SIG-M5 treated with dmso at 0.1 percent for 504 hours (cell line): ENCODE measurements at regions not wholly inside any gene's neighbourhood (a gene's known extent, or its start where the extent isn't known, plus 50 kb on each side); places are given as distances from the start of the nearest gene placed in this dataset.

Source experiments
- DNase-seq: peaks from one replicate; lab custom pipeline; 2025; ENCODE audit not compliant: unreplicated experiment; lab: John Stamatoyannopoulos, UW

DNA sequence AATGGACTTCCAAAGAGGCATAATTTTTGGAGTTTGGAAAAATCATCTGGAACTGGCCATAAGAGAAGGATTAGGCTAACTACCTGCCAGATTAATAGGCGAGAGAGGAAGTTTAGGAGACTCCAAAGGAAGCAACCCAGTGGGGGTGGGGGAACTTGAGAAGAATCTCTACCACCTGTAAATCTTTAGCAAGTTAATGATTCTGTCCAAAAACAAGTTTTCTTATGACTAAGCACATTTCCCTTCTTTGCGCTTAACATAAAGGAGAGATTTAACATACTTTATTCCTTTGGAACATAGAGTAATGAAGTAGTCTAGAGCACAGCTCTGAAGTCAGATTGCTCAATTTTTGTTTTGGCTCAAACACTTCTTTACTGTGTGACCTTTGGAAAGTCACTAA lies 58.2 kb upstream of the PAPPA start:
- no peak for DNase-seq

- DNase-seq = no peak
Measured at GRCh38 chr9:116096046-116096445, 57.5 kb upstream of the PAPPA start.

- no peak for DNase-seq
Measured at GRCh38 chr9:116096853-116097252, 56.7 kb upstream of the PAPPA start.

DNA sequence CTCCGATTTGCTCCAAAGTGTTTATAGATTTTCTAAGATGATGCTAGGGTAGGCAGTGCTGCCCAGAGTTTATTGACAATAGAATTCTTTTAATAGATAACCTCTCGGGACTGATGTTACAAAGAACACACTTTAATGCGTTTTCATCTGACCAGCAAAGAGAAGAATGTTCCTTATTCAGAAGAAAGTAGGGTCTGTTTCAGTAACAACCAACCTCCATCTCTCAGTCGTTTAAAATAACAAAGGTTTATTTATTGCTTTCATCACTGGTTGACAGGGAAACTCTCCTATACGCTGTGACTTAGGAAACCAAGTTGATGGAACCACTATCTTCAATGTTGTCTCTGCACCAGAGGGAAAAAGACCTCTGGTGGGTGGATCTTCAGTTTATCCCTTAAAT lies 55.1 kb upstream of the PAPPA start:
- DNase-seq = no peak

GRCh38 chr9:116099821-116100220 lies 53.8 kb upstream of the PAPPA start:
- no peak for DNase-seq

GRCh38 chr9:116100711-116101121 lies 52.9 kb upstream of the PAPPA start:
- no peak for DNase-seq

DNA sequence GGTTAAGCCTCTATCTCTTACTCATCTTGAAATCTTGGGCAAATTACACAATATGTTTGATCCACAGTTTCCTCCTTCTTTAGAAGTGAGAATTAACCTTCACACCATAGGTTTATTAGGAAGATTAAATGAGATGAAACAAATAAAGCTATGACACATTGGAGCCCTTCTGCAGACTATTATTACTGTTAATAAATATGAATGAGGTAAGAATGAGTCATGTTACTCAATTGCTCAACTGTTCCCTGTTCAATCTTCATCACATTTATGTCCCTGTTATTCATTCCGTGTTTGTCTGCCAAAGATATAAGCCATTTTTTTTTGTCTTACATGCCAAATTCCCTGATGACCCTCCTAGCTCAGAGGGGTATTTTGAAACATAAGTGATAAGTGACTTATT lies 52.1 kb upstream of the PAPPA start:
- DNase-seq = no peak

DNA sequence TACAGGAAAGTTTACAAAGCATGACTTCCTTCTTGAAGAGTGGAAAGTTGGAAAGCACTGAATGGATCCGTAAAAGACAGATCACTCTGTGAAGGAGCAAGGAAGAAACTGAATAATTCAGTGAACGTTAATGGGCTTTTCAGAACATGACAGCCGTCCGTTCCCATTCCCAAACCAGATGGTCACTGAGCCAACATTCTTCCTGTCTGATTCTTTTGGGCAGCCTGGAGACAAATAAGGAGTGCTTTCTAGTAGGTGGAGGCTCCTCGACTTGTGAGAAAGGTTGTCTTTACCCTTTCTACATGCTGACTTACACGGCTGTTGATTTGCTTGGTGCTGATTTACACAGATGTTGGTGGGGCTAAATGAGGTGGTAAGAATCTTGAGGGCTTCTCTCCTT lies 51.0 kb upstream of the PAPPA start:
- no peak for DNase-seq
